Mesendoderm (in vitro differentiated cells): ENCODE measurements at regions not wholly inside any gene's neighbourhood (a gene's known extent, or its start where the extent isn't known, plus 50 kb on each side); places are given as distances from the start of the nearest gene placed in this dataset.
A peak's percentile ranks its signal among the peaks of the same experiment; 100 is the strongest.
"Not testable (repeated sequence)": the region's sequence is repeated elsewhere in the genome, so short reads cannot be mapped to it uniquely, and the experiment has no call there.

Experiments
- DNase-seq: peaks from one replicate; pipeline ENCODE4 v3.0.0; 2013
- H2AK5ac ChIP-seq: 2 replicates; pipeline ENCODE4 v1.6.1; 2013; ENCODE audit warnings: low read length, inconsistent platforms
- H2BK120ac ChIP-seq: 2 replicates; pipeline ENCODE4 v1.6.1; 2013; ENCODE audit warnings: low read depth, mild to moderate bottlenecking, low read length, moderate library complexity, mixed read lengths
- H2BK15ac ChIP-seq: replicated peaks from 2 replicates; pipeline ENCODE4 v1.6.1; 2013; ENCODE audit warnings: low read depth, mild to moderate bottlenecking, moderate library complexity
- H2BK5ac ChIP-seq: 2 replicates; pipeline ENCODE4 v1.6.1; 2013; ENCODE audit warnings: low read length, inconsistent platforms
- H3K18ac ChIP-seq: 2 replicates; pipeline ENCODE4 v1.6.1; 2013; ENCODE audit warnings: mild to moderate bottlenecking, low read length, mixed read lengths
- H3K23ac ChIP-seq: one replicate; pipeline ENCODE4 v1.6.1; 2013; ENCODE audit warnings: low read length
- H3K27ac ChIP-seq: 2 replicates; pipeline ENCODE4 v1.5.1; 2013; ENCODE audit warnings: low read depth, mild to moderate bottlenecking, inconsistent platforms, low read length, moderate library complexity
- H3K27me3 ChIP-seq: 2 replicates; pipeline ENCODE4 v1.6.1; 2013; ENCODE audit warnings: low read length, control low read depth, mild to moderate bottlenecking, inconsistent platforms; ENCODE audit not compliant: insufficient read depth, poor library complexity
- H3K36me3 ChIP-seq: 2 replicates; pipeline ENCODE4 v1.6.1; 2013; ENCODE audit warnings: low read length, inconsistent platforms; ENCODE audit not compliant: control insufficient read depth, insufficient read depth
- H3K4ac ChIP-seq: one replicate; pipeline ENCODE4 v1.6.1; 2013; ENCODE audit warnings: low read depth, mild to moderate bottlenecking, low read length, moderate library complexity
- H3K4me1 ChIP-seq: 2 replicates; pipeline ENCODE4 v1.6.1; 2013; ENCODE audit warnings: low read depth, low read length, inconsistent platforms; ENCODE audit not compliant: control insufficient read depth
- H3K4me2 ChIP-seq: 2 replicates; pipeline ENCODE4 v1.6.1; 2013; ENCODE audit warnings: low read length
- H3K4me3 ChIP-seq: 2 replicates; pipeline ENCODE4 v1.5.1; 2013; ENCODE audit warnings: mild to moderate bottlenecking, low read length
- H3K56ac ChIP-seq: one replicate; pipeline ENCODE4 v1.6.1; 2013; ENCODE audit warnings: low read length
- H3K79me1 ChIP-seq: 2 replicates; pipeline ENCODE4 v1.6.1; 2013; ENCODE audit warnings: low read length, inconsistent platforms
- H3K79me2 ChIP-seq: 2 replicates; pipeline ENCODE4 v1.6.1; 2013; ENCODE audit warnings: mild to moderate bottlenecking, low read length; ENCODE audit not compliant: control insufficient read depth, insufficient read depth
- H3K9ac ChIP-seq: 2 replicates; pipeline ENCODE4 v1.6.1; 2013; ENCODE audit warnings: low read length, inconsistent platforms
- H4K5ac ChIP-seq: one replicate; pipeline ENCODE4 v1.6.1; 2013; ENCODE audit warnings: low read length
- H4K8ac ChIP-seq: one replicate; pipeline ENCODE4 v1.6.1; 2013; ENCODE audit warnings: low read depth, mild to moderate bottlenecking, control low read depth, low read length, moderate library complexity
- WGBS: extraction: QIAGEN DNeasy Blood & Tissue Kit; methylation state at CpG from one replicate; pipeline ENCODE4 v1.1.7; 2013; ENCODE audit warnings: low lambda C conversion rate, missing lambda C conversion rate; ENCODE audit not compliant: insufficient coverage; ENCODE audit errors: extremely low coverage; 5-methylcytosine and 5-hydroxymethylcytosine counted together

DNA sequence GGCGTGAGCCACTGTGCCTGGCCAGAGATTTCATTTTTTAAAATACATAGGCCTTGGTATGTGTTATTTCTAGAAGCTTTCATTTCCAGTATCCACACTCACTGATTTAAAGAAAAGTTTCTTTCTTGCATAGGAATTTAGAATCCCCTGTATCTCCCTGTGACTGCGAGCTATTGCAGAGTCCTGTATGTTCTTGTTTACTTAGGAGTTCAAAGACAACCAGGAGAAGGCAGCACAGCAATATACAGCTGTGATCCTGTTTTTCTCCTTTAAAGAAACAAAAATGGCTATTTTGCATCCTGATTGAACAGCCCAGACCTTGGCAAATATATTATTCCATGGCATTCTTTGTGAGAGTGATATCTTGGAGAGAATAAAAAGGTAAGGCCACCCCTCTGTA, 185.0 kb upstream of the COX10 start:
- no peak overlapping the region for H4K5ac ChIP-seq
- no peak overlapping the region for H2BK15ac ChIP-seq
- no peaks in the 10 kb centered on the region for H3K79me2 ChIP-seq
- H3K79me1 ChIP-seq, result no peaks in the 10 kb centered on the region
- WGBS, result no CpG with 5 or more reads among the region's 2 CpGs
- no peak overlapping the region for H2BK120ac ChIP-seq
- H2AK5ac ChIP-seq, result no peak overlapping the region
- no peak overlapping the region for H2BK5ac ChIP-seq
- no peak overlapping the region for H3K4me2 ChIP-seq
- H3K18ac ChIP-seq, result no peak overlapping the region
- H3K4me1 ChIP-seq, result no peaks in the 10 kb centered on the region
- no peak overlapping the region for H3K23ac ChIP-seq
- H4K8ac ChIP-seq, result no peak overlapping the region
- no peaks in the 10 kb centered on the region for H3K27me3 ChIP-seq
- no peak overlapping the region for H3K9ac ChIP-seq
- H3K27ac ChIP-seq, result no peak overlapping the region
- H3K4me3 ChIP-seq, result no peak overlapping the region
- H3K36me3 ChIP-seq, result no peaks in the 10 kb centered on the region
- no peak for DNase-seq
- H3K4ac ChIP-seq, result no peak overlapping the region
- no peak overlapping the region for H3K56ac ChIP-seq

- DNase-seq, result no peak
- Histone ChIP-seq H3K79me1 (no peaks in the 10 kb centered on the region), H4K5ac (no peak overlapping the region)
Observed at GRCh38 chr17:13885550-13885949, 183.8 kb upstream of the COX10 start.

GRCh38 chr17:13885953-13886889, 183.1 kb upstream of the COX10 start:
- Histone ChIP-seq H3K27me3 (no peaks in the 10 kb centered on the region), H3K56ac (no peak overlapping the region), H3K27ac (no peak overlapping the region), H3K36me3 (no peaks in the 10 kb centered on the region), H2AK5ac (no peak overlapping the region), H3K4me3 (no peak overlapping the region), H3K18ac (no peak overlapping the region), H3K9ac (no peak overlapping the region), H2BK120ac (no peak overlapping the region), H3K23ac (peak overlapping the region; percentile 24), H4K8ac (no peak overlapping the region), H3K4me1 (no peaks in the 10 kb centered on the region), H3K4me2 (no peak overlapping the region), H4K5ac (no peak overlapping the region), H3K4ac (no peak overlapping the region), H3K79me2 (no peaks in the 10 kb centered on the region), H3K79me1 (no peaks in the 10 kb centered on the region), H2BK15ac (no peak overlapping the region), H2BK5ac (no peak overlapping the region)
- peak; percentile 85 for DNase-seq
- WGBS, result no CpG with 5 or more reads among the region's 6 CpGs

More at GRCh38 chr17:13885550-13885949, 183.8 kb upstream of the COX10 start:
- Histone ChIP-seq H3K9ac (no peak overlapping the region), H3K27me3 (no peaks in the 10 kb centered on the region), H3K18ac (no peak overlapping the region), H3K4me3 (no peak overlapping the region), H2BK120ac (no peak overlapping the region), H2BK15ac (no peak overlapping the region), H3K27ac (no peak overlapping the region), H3K36me3 (no peaks in the 10 kb centered on the region), H2AK5ac (no peak overlapping the region), H2BK5ac (no peak overlapping the region), H3K4me1 (no peaks in the 10 kb centered on the region), H3K4ac (no peak overlapping the region), H3K4me2 (no peak overlapping the region), H3K79me2 (no peaks in the 10 kb centered on the region), H3K23ac (no peak overlapping the region), H3K56ac (no peak overlapping the region), H4K8ac (no peak overlapping the region)
- WGBS, result no CpG with 5 or more reads among the region's 2 CpGs

- Histone ChIP-seq H3K27ac (no peak overlapping the region), H3K79me1 (no peaks in the 10 kb centered on the region), H3K27me3 (no peaks in the 10 kb centered on the region), H2BK15ac (no peak overlapping the region), H3K18ac (no peak overlapping the region), H4K5ac (no peak overlapping the region), H3K23ac (no peak overlapping the region), H3K4me2 (no peak overlapping the region), H2BK120ac (no peak overlapping the region), H3K9ac (no peak overlapping the region), H4K8ac (no peak overlapping the region), H3K36me3 (no peaks in the 10 kb centered on the region), H2AK5ac (no peak overlapping the region), H3K4me1 (no peaks in the 10 kb centered on the region), H3K79me2 (no peaks in the 10 kb centered on the region), H2BK5ac (no peak overlapping the region), H3K4ac (no peak overlapping the region), H3K56ac (no peak overlapping the region), H3K4me3 (no peak overlapping the region)
- no peak for DNase-seq
- no CpG with 5 or more reads among the region's 7 CpGs for WGBS
Observed at GRCh38 chr17:13888056-13888609, 181.2 kb upstream of the COX10 start.

DNA sequence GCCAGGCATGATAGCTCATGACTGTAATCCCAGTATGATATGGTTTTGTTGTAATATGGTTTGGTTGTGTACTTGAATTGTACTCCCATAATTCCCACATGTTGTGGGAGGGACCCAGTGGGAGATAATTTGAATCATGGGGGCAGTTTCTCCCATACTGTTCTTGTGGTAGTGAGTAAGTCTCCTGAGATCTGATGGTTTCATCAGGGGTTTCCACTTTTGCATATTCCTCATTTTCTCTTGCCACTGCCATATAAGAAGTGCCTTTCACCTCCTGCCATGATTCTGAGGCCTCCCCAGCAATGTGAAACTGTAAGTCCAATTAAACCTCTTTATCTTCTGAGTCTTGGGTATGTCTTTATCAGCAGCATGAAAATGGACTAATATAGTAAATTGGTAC, 160.3 kb upstream of the COX10 start:
- not testable (repeated sequence) for H2AK5ac ChIP-seq, H2BK120ac ChIP-seq, H4K5ac ChIP-seq, H3K4me2 ChIP-seq, H3K18ac ChIP-seq, H3K79me1 ChIP-seq, H4K8ac ChIP-seq, H3K79me2 ChIP-seq, H3K56ac ChIP-seq, H3K23ac ChIP-seq, H2BK15ac ChIP-seq, H3K27ac ChIP-seq, H3K4ac ChIP-seq, H3K4me1 ChIP-seq, DNase-seq, H3K4me3 ChIP-seq, H2BK5ac ChIP-seq, H3K9ac ChIP-seq, H3K36me3 ChIP-seq, H3K27me3 ChIP-seq
